K562 (cell line): ENCODE measurements at regions not wholly inside any gene's neighbourhood (a gene's known extent, or its start where the extent isn't known, plus 50 kb on each side); places are given as distances from the start of the nearest gene placed in this dataset.

Experiments
- ATAC-seq: fragments of 200-7000 bp; cut with Tn5 transposase; 3 replicates; pipeline ENCODE4 v1.9.1; 2020; ENCODE audit warnings: moderate library complexity
- BruUV-seq: library from RNA; stranded (reverse); fragments of 400-500 nt; replicated peaks from 2 replicates; lab custom pipeline; 2021; lab: Mats Ljungman, UMichigan
- CTCF ChIA-PET: fragments of 300-600 bp; formaldehyde crosslinking; extraction: SDS; loops from one replicate; lab custom pipeline; 2021; ENCODE audit warnings: low intra/inter-chr PET ratio; lab: Yijun Ruan, JAX
- POLR2A ChIA-PET: fragments of 300-600, 350-650 bp; sonication (Branson Sonifier 250); formaldehyde crosslinking; extraction: SDS; loops from one replicate; lab custom pipeline; 2021; ENCODE audit warnings: antibody characterized with exemption, inconsistent platforms; lab: Yijun Ruan, JAX
- DNase-seq, 4 experiments: peaks; one replicate each; pipeline versions ENCODE4 v3.0.0 to v3.0.0-alpha.2; 2011 to 2018; ENCODE audit warnings: low spot score in 3 of 4, mixed read lengths in 3 of 4; ENCODE audit errors: extremely low read depth in 1 of 4
- FAIRE-seq: peaks from 2 replicates; lab custom pipeline; 2011; peaks lifted over from hg19 to GRCh38; lab: Jason Lieb, UNC
- H2AFZ ChIP-seq: 2 replicates; pipeline ENCODE4 v1.6.0; 2011; ENCODE audit warnings: low read depth, low read length, control low read depth, inconsistent platforms
- H3K27ac ChIP-seq: fragments of 200-600 bp; 3 replicates; pipeline ENCODE4 v1.8.0; 2011; ENCODE audit warnings: low read depth, mild to moderate bottlenecking, control low read depth, inconsistent platforms, low read length, moderate library complexity, mixed read lengths; ENCODE audit errors: extremely low read depth
- H3K27me3 ChIP-seq, 2 experiments: fragments of 300-600 bp in 1 of 2; 2 replicates in 1 of 2; 3 replicates in 1 of 2; pipeline versions ENCODE4 v1.6.0 to v1.8.0; 2011; ENCODE audit warnings: inconsistent platforms in 2 of 2, low read length in 2 of 2, mild to moderate bottlenecking in 1 of 2, mixed read lengths in 1 of 2, moderate library complexity in 1 of 2; ENCODE audit not compliant: control insufficient read depth in 2 of 2, insufficient read depth in 2 of 2
- H3K36me3 ChIP-seq: fragments of 300-600 bp; 3 replicates; pipeline ENCODE4 v1.8.0; 2011; ENCODE audit warnings: mild to moderate bottlenecking, low read length, inconsistent platforms; ENCODE audit not compliant: control insufficient read depth, insufficient read depth
- H3K4me1 ChIP-seq, 2 experiments: fragments of 200-600 bp in 1 of 2; replicated peaks in 1 of 2; 2 replicates in 1 of 2; 3 replicates in 1 of 2; pipeline versions ENCODE4 v1.5.1 to v1.8.0; 2011; ENCODE audit warnings: inconsistent platforms in 2 of 2, low read length in 2 of 2, mild to moderate bottlenecking in 1 of 2, mixed read lengths in 1 of 2, moderate library complexity in 1 of 2; ENCODE audit not compliant: control insufficient read depth in 2 of 2, insufficient read depth in 2 of 2
- H3K4me2 ChIP-seq: 2 replicates; pipeline ENCODE4 v1.6.1; 2011; ENCODE audit warnings: low read length, control low read depth, inconsistent platforms, mixed read lengths; ENCODE audit not compliant: insufficient read depth
- H3K4me3 ChIP-seq: fragments of 200-600 bp; sonication (generic), shearing (Covaris generic); 2 replicates; pipeline ENCODE4 v1.5.1; 2016; ENCODE audit warnings: control low read depth, inconsistent platforms
- H3K79me2 ChIP-seq: fragments of 200-600 bp; 3 replicates; pipeline ENCODE4 v1.8.0; 2011; ENCODE audit warnings: low read length, inconsistent platforms; ENCODE audit not compliant: control insufficient read depth, insufficient read depth
- H3K9ac ChIP-seq, 2 experiments: 2 replicates each; pipeline versions ENCODE4 v1.6.0 to v1.6.1; 2011; ENCODE audit warnings: low read depth in 2 of 2, low read length in 2 of 2, control low read depth in 1 of 2, inconsistent platforms in 1 of 2, mild to moderate bottlenecking in 1 of 2, mixed read lengths in 1 of 2; ENCODE audit not compliant: insufficient read depth in 1 of 2
- H3K9me1 ChIP-seq: one replicate; pipeline ENCODE4 v1.6.0; 2011; ENCODE audit warnings: inconsistent platforms, mild to moderate bottlenecking, low read length, moderate library complexity; ENCODE audit not compliant: control insufficient read depth, insufficient read depth
- H3K9me3 ChIP-seq: replicated peaks from 2 replicates; pipeline ENCODE4 v1.5.1; 2011; ENCODE audit warnings: low read depth, low read length, inconsistent platforms; ENCODE audit not compliant: control insufficient read depth, insufficient read depth
- H4K20me1 ChIP-seq: replicated peaks from 2 replicates; pipeline ENCODE4 v1.6.1; 2011; ENCODE audit warnings: low read length, inconsistent platforms, mixed read lengths; ENCODE audit not compliant: control insufficient read depth, insufficient read depth
- ESRRB ChIP-seq: fragments of 250-450 bp; sonication (Bioruptor Pico); IDR thresholded peaks from 2 replicates; pipeline ENCODE4 v1.5.0; 2020; ENCODE audit warnings: mild to moderate bottlenecking, moderate library complexity, borderline replicate concordance
- KLF1 ChIP-seq: fragments of 450-650 bp; IDR thresholded peaks from 2 replicates; pipeline ENCODE4 v1.6.1; 2016; ENCODE audit warnings: missing genetic modification characterization, missing compliant biosample characterization
- KLF13 ChIP-seq: fragments of 450-650 bp; IDR thresholded peaks from 2 replicates; pipeline ENCODE4 v1.6.1; 2016; ENCODE audit warnings: missing genetic modification characterization, low read depth, mild to moderate bottlenecking, missing compliant biosample characterization, moderate library complexity, borderline replicate concordance
- NR3C1 ChIP-seq: sonication (generic); formaldehyde crosslinking; IDR thresholded peaks from 2 replicates; pipeline ENCODE4 v1.8.1; 2022; ENCODE audit warnings: missing genetic modification reagents
- SREBF1 ChIP-seq: fragments of 150-350 bp; IDR thresholded peaks from 2 replicates; pipeline ENCODE4 v1.6.1; 2014; ENCODE audit warnings: antibody characterized with exemption, low read depth, low read length, borderline replicate concordance
- SREBF2 ChIP-seq: sonication (generic); formaldehyde crosslinking; IDR thresholded peaks from 2 replicates; pipeline ENCODE4 v1.4.0; 2020; ENCODE audit warnings: mild to moderate bottlenecking, missing genetic modification reagents
- U2AF2 ChIP-seq: fragments of 200-400 bp; formaldehyde crosslinking; optimal IDR thresholded peaks from 2 replicates; pipeline ENCODE3; 2017; ENCODE audit warnings: low read depth, mild to moderate bottlenecking, low read length
- USF1 ChIP-seq: sonication (generic); formaldehyde crosslinking; IDR thresholded peaks from 2 replicates; pipeline ENCODE4 v1.9.0; 2022; ENCODE audit warnings: mild to moderate bottlenecking, missing genetic modification reagents
- ZNF639 ChIP-seq, 2 experiments: fragments of 200-800 bp in 1 of 2; sonication (Bioruptor generic) in 1 of 2; sonication (generic) in 1 of 2; formaldehyde crosslinking in 1 of 2; IDR thresholded peaks in 1 of 2; conservative IDR thresholded peaks in 1 of 2; 2 replicates each; pipeline versions ENCODE4 v1.5.0 to v1.6.1; 2016 to 2020; ENCODE audit warnings: missing compliant biosample characterization in 1 of 2, missing genetic modification characterization in 1 of 2, missing genetic modification reagents in 1 of 2
- WGBS: fragments of 100-300 bp; shearing (Covaris generic); methylation state at CpG from one replicate; pipeline ENCODE4 v1.1.6; 2016; ENCODE audit warnings: low coverage, mixed read lengths; ENCODE audit not compliant: insufficient coverage; ENCODE audit errors: missing lambda C conversion rate; 5-methylcytosine and 5-hydroxymethylcytosine counted together
- in situ Hi-C: fragments of 300-500 bp; cut with MboI; formaldehyde crosslinking; loops from 4 replicates; pipeline ENCODE4 v1.15.0; 2018; ENCODE audit warnings: inconsistent platforms, mixed read lengths
- intact Hi-C: fragments of 100-400 bp; cut with micrococcal nuclease; formaldehyde crosslinking; loops from 2 replicates; pipeline ENCODE4 v1.14.2; 2022
- TF ChIP-seq, protein P1 (sequence below), 2 experiments: IDR thresholded peaks; 2 replicates each; pipeline ENCODE4 v1.6.1; 2012; ENCODE audit warnings: improper control_type of control experiment in 2 of 2, low read depth in 2 of 2, low read length in 2 of 2, borderline replicate concordance in 1 of 2
- TF ChIP-seq, protein P2 (sequence below): fragments of 250-450 bp; sonication (Bioruptor Pico); IDR thresholded peaks from 2 replicates; pipeline ENCODE4 v1.5.0; 2020; ENCODE audit warnings: mild to moderate bottlenecking, borderline replicate concordance
- TF ChIP-seq, protein P3 (sequence below): IDR thresholded peaks from 3 replicates; pipeline ENCODE4 v1.6.1; 2011; ENCODE audit warnings: borderline replicate concordance, mild to moderate bottlenecking, moderate library complexity; ENCODE audit not compliant: insufficient read length; ENCODE audit errors: extremely low read depth

DNA sequence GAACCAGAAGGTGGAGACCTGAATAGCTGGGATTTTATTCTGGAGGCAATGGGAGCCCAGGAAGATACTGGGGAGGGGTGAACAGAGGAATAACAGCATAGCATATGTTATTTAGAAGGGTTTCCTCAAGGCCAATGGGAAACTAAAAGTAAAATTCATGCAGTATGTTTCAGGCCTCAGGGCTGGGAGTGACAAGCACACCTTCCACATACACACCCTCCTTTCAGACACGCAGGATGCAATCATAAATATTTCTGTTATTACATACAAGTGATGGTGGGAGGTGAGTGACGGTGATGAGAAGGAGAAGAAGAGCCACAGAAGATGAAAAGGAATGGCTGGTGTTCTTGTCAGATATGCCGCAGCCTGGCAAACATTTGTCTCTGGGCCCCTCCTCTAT, 106.1 kb upstream of the FLRT2 start:
- 0% methylated on average over 2 of the region's 3 CpGs for WGBS
- TF ChIP-seq U2AF2 (no peak), NR3C1 (CRISPR knock-in tag) (no peak), ESRRB (no peak), USF1 (CRISPR knock-in tag) (no peak), SREBF1 (no peak), ZNF639 (CRISPR knock-in tag; conservative IDR thresholded peaks at IDR 0.05 in 1 of 2, IDR thresholded peaks at IDR 0.05 in 1 of 2) (no peak), SREBF2 (CRISPR knock-in tag) (no peak), KLF13 (tag) (no peak), KLF1 (tag) (no peak)
- TF ChIP-seq, protein P1, sequence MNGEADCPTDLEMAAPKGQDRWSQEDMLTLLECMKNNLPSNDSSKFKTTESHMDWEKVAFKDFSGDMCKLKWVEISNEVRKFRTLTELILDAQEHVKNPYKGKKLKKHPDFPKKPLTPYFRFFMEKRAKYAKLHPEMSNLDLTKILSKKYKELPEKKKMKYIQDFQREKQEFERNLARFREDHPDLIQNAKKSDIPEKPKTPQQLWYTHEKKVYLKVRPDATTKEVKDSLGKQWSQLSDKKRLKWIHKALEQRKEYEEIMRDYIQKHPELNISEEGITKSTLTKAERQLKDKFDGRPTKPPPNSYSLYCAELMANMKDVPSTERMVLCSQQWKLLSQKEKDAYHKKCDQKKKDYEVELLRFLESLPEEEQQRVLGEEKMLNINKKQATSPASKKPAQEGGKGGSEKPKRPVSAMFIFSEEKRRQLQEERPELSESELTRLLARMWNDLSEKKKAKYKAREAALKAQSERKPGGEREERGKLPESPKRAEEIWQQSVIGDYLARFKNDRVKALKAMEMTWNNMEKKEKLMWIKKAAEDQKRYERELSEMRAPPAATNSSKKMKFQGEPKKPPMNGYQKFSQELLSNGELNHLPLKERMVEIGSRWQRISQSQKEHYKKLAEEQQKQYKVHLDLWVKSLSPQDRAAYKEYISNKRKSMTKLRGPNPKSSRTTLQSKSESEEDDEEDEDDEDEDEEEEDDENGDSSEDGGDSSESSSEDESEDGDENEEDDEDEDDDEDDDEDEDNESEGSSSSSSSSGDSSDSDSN (IDR thresholded peaks at IDR 0.05; ENCODE audit: borderline replicate concordance in 1 of 2, low read depth in 2 of 2, low read length in 2 of 2) = no peak
- TF ChIP-seq, protein P2, sequence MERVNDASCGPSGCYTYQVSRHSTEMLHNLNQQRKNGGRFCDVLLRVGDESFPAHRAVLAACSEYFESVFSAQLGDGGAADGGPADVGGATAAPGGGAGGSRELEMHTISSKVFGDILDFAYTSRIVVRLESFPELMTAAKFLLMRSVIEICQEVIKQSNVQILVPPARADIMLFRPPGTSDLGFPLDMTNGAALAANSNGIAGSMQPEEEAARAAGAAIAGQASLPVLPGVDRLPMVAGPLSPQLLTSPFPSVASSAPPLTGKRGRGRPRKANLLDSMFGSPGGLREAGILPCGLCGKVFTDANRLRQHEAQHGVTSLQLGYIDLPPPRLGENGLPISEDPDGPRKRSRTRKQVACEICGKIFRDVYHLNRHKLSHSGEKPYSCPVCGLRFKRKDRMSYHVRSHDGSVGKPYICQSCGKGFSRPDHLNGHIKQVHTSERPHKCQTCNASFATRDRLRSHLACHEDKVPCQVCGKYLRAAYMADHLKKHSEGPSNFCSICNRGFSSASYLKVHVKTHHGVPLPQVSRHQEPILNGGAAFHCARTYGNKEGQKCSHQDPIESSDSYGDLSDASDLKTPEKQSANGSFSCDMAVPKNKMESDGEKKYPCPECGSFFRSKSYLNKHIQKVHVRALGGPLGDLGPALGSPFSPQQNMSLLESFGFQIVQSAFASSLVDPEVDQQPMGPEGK (CRISPR knock-in tag) = no peak
- TF ChIP-seq, protein P3, sequence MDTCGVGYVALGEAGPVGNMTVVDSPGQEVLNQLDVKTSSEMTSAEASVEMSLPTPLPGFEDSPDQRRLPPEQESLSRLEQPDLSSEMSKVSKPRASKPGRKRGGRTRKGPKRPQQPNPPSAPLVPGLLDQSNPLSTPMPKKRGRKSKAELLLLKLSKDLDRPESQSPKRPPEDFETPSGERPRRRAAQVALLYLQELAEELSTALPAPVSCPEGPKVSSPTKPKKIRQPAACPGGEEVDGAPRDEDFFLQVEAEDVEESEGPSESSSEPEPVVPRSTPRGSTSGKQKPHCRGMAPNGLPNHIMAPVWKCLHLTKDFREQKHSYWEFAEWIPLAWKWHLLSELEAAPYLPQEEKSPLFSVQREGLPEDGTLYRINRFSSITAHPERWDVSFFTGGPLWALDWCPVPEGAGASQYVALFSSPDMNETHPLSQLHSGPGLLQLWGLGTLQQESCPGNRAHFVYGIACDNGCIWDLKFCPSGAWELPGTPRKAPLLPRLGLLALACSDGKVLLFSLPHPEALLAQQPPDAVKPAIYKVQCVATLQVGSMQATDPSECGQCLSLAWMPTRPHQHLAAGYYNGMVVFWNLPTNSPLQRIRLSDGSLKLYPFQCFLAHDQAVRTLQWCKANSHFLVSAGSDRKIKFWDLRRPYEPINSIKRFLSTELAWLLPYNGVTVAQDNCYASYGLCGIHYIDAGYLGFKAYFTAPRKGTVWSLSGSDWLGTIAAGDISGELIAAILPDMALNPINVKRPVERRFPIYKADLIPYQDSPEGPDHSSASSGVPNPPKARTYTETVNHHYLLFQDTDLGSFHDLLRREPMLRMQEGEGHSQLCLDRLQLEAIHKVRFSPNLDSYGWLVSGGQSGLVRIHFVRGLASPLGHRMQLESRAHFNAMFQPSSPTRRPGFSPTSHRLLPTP = no peak

More for the DNA sequence above, 106.1 kb upstream of the FLRT2 start:
- ATAC-seq (no peak), DNase-seq (no peak), FAIRE-seq (no peak)
- H3K9me3 ChIP-seq = no peaks in the 10 kb centered on the region
- no peaks in the 10 kb centered on the region for H4K20me1 ChIP-seq
- no peaks in the 10 kb centered on the region for H3K36me3 ChIP-seq
- no peaks in the 10 kb centered on the region for H3K9me1 ChIP-seq
- no peak overlapping the region for H3K27ac ChIP-seq
- no peak overlapping the region for H2AFZ ChIP-seq
- no peak overlapping the region for H3K9ac ChIP-seq
- no peaks in the 10 kb centered on the region for H3K79me2 ChIP-seq
- no peak overlapping the region for H3K4me3 ChIP-seq
- ChIA-PET POLR2A (no interaction called here), CTCF (no interaction called here)
- H3K27me3 ChIP-seq = no peaks in the 10 kb centered on the region
- intact Hi-C loops (no loop called here), in situ Hi-C loops (no loop called here)
- no TSS peak for BruUV-seq
- no peak overlapping the region for H3K4me2 ChIP-seq
- H3K4me1 ChIP-seq = no peaks in the 10 kb centered on the region
